NCI-H2196 (cell line): ENCODE measurements at regions not wholly inside any gene's neighbourhood (a gene's known extent, or its start where the extent isn't known, plus 50 kb on each side); places are given as distances from the start of the nearest gene placed in this dataset.
A peak's percentile ranks its signal among the peaks of the same experiment; 100 is the strongest.
"Not testable (repeated sequence)": the region's sequence is repeated elsewhere in the genome, so short reads cannot be mapped to it uniquely, and the experiment has no call there.

ENCODE experiments used
- DNase-seq: peaks from one replicate; lab custom pipeline; 2025; ENCODE audit not compliant: unreplicated experiment; lab: John Stamatoyannopoulos, UW

GRCh38 chr20:19112828-19113227 lies 99.6 kb upstream of the SLC24A3 start:
- DNase-seq = no peak

GRCh38 chr20:19113343-19113930 lies 99.0 kb upstream of the SLC24A3 start:
- no peak for DNase-seq

GRCh38 chr20:19114410-19114809 lies 98.0 kb upstream of the SLC24A3 start:
- DNase-seq = no peak

DNA sequence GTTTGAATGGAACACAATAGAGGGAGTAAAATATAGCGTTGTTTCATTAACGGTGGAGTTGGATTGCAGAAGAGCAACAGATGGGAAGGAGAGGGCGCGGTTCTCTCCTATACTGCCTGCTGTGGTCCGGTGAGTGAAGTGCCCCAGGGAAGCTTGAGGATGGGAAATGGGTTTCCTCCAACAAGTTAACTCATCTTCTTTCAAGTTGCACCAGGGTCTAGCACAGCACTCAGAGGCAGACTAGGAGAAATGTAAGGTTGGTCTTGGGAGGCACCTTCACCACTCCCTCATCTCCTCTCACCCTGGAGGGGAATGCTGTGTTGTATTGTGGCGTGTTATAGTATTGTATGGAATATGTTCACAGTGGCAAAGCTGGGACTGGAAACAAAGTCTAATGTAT lies 96.9 kb upstream of the SLC24A3 start:
- no peak for DNase-seq

GRCh38 chr20:19120011-19120410 lies 92.4 kb upstream of the SLC24A3 start:
- no peak for DNase-seq

DNA sequence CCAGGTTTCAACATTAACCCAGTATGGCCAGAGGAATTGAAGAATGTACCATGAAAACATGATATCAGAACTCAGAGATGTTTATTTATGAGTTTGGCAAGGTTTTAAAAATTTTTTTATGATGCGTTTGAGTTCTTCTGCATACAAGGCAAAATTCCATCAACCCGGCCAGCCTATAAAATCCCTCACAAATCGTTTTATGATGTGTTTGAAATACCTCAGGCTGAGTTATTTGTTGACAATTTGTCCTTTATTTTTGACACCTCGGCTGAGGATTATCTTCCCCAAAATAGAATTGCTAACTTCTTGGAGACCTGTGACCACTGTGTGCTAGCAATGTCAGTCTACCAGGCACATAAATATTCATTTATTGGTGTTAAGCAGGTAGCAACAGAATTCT lies 91.9 kb upstream of the SLC24A3 start:
- DNase-seq = no peak

DNA sequence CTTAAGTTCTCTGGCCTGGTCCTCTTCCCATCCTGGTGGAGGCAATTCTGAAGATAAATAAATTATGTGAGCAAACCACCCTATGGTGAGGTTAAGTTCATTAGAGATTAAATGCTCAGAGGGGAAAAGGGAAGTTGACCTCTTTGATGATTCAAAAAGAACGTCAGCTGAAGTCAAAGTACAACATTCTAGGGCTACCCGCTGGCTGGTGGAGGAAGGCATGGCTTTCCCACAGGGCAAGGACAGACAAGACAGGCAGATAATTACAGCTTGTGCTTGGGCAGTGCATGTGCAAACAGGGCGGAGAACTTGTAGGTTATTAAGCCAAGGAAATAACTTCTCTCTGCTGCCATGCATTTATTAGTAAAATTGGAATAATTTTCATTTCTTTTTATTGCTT lies 91.0 kb upstream of the SLC24A3 start:
- no peak for DNase-seq

DNA sequence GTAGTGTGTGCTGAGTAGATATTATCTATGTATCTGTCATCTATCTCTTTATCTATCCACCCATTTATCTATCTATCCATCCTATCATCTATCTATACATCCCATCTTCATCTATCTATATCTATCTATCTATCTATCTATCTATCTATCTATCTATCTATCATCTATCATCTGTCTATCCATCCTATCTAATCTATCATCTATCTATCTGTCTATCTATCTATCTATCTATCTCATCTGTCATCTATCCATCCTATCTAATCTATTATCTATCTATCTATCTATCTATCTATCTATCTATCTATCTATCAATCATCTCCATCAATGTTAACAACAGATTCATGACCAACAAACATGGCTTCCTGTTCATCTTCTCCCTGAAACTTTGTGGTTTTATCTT lies 90.5 kb upstream of the SLC24A3 start:
- DNase-seq = no peak

DNA sequence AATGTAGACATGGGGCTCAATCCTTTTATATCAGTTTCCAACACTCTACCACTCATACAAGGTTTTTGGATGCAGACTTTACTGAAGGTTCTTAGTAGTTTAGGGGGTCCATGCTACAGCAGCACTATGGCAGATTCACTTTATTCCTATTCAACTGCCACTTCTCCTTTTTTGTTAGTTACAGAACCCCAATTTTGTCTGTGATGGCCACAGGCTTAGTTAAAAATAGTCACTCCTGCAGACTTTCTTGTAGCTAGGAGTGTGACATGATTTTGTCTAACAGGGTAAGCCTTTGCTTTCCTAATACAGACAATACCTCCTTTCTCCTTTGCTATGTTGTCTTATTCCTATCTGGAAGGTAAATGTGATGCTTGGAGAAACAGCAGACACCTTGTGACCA lies 90.0 kb upstream of the SLC24A3 start:
- no peak for DNase-seq

DNA sequence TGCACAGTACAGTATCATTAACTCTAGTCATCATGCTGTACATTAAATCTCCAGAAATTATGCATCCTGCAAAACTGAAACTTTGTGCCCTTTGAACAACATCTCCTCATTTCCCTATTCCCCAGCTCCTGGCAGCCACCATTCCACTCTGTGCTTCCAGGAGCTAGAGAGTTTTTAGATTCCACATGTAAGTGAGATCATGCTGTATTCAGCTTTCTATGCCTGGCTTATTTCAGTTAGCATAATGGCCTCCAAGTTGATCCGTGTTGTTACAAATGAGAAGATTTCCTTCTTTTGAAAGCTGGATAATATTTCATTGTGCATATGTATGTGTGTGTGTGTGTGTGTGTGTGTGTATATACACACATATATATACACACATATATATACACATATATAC lies 86.9 kb upstream of the SLC24A3 start:
- DNase-seq = no peak

- DNase-seq = no peak
Measured at GRCh38 chr20:19129306-19129705, 83.1 kb upstream of the SLC24A3 start.

DNA sequence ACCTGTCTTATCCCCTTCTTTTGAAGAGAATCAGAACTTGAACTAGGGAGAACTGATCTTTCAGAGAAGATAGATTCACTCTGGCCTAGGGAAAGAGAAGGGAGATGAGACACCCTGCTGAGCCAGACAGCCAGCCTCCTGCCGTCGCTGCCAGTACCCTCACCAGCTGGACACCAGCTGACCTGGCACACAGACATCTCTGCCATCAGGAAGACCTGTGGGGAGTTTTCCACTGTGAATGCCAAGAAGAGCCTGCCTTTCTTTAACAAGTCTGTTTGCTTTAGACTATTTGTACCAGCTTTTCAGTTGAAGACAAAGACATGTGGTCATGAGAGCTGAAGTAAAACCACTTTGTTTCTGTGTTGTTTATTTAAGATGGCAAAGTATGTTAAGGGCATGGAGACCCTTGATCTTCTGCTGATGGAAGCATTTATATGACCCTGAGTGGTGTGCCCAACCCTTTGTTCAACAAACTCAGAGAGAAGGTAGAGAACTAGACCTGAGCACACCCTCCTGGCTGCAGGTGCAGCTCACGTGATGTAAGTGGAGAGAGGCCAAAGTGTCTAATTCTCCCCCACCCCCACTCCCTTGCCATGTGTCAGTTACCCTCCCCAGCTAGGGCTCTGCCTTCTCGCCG lies 82.3 kb upstream of the SLC24A3 start:
- DNase-seq = peak; percentile 97

DNA sequence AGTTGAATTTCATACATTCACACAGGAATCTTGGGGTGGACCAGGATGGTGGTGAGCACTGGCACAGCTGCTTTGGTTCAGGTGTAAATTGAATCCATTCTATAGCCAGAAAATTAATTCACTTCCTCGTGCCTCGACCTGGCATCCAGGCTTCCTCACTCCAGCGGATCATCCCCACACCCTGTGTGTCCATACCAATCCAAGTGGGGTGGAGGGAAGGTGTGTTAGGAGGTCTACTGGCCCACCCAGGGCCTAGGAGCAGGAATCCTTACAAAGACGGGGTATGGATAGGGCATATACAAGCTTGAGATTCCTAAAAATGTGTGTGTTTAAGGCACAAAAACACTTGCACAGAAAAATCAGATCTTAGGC lies 81.8 kb upstream of the SLC24A3 start:
- DNase-seq = no peak

GRCh38 chr20:19137641-19138040 lies 74.8 kb upstream of the SLC24A3 start:
- DNase-seq = peak; percentile 81

DNA sequence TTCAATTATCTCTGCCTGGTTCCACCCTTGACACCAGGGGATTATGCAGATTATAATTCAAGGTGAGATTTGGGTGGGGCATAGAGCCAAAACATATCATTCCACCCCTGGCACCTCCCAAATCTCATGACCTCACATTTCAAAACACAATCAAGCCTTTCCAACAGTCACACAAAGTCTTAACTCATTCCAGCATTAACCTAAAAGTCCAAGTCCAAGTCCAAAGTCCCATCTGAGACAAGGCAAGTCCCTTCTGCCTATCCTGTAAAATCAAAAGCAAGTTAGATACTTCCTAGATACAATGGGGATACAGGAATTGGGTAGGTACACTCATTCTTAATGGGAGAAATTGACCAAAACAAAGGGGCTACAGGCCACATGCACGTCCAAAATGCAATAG lies 73.7 kb upstream of the SLC24A3 start:
- no peak for DNase-seq

DNA sequence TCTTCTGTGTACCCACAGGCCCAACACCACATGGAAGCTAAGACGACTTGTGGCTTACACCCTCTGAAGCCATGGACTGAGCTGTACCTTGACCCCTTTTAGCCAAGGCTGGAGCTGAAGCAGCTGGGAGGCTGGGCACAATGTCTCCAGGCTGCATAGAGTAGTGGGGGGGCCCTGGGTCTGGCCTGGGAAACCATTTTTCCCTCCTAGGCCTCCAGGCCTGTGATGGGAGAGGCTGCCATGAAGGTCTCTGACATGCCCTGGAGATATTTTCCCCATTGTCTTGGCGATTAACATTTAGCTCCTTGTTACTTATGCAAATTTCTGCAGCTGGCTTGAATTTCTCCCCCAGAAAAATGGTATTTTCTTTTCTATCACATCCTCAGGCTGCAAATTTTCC lies 72.9 kb upstream of the SLC24A3 start:
- DNase-seq = not testable (repeated sequence)

DNA sequence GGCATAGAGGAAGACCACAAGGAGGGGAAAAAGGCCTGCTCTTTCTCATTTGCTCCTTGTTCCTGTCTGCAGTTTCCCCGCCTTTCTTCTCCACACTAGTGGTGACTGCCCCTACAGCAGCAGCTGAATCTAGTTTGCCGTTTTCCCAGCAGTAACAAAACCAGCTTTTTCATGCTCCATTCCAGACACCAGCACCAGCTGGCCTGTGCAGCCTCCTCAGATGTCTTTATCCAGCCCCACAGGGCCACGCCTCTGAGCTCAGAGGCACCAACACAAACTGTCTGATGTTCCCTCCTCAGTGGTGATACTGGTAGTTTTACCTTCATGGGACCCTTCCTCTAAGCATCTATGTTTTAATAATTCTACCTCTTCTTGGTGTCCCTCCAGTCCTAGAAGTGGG lies 70.4 kb upstream of the SLC24A3 start:
- DNase-seq = no peak

DNA sequence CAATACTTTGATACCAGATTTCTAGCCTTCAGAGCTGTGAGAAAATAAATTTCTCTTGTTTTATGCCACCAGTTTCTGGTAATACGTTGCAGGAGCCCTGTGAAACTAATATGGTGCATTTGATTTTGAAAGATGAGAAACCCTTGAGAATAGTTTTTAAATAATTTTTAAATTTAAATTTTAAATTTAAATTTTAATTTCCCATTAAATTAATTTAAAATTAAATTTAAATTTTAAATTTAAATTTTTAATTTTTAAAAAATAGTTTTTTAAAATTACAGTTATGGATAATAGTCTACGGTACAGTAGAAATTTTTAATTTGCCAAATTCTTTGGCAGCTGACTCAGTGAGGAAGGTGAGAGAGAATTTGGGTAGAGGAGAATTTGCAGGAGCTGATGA lies 68.6 kb upstream of the SLC24A3 start:
- DNase-seq = no peak

GRCh38 chr20:19161336-19161735 lies 51.1 kb upstream of the SLC24A3 start:
- no peak for DNase-seq
